ENCODE measurements at regions not wholly inside any gene's neighbourhood (a gene's known extent, or its start where the extent isn't known, plus 50 kb on each side); places are given as distances from the start of the nearest gene placed in this dataset.

DNA sequence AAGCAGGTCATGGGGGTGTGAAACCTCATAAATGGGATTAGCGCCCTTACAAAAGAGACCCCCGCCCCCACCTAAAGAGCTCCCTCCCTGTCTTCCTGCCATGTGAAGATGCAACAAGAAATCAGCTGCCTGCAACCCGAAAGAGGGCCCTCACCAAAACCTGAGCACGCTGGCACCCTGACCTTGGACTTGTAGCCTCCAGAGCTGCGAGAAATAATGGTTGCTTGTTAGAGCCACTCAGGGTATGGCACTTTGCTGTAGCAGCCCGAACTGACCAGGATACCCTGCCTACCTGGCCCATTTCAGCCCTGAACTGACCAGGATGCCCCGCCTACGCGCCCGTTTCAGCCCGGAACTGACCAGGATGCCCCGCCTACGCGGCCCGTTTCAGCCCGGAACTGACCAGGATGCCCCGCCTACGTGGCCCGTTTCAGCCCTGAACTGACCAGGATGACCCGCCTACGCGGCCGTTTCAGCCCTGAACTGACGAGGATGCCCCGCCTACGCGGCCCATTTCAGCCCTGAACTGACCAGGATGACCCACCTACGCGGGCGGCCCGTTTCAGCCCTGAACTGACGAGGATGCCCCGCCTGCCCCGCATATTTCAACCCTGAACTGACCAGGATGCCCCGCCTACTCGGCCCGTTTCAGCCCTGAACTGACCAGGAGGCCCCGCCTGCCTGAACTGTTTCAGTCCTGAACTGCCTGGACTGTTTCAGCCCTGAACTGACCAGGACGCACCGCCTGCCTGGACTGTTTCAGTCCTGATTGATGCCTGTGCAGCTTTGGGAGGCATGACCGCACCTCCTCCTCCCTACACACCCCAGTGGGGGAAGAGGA lies 120.0 kb downstream of the UQCRFS1 start:
- H3K36me3 ChIP-seq (ENCODE audit: low read depth) = no peaks in the 10 kb centered on the region
- no peaks in the 10 kb centered on the region for H3K9me3 ChIP-seq (ENCODE audit: severe bottlenecking)
- no peak overlapping the region for H3K27ac ChIP-seq (ENCODE audit: poor library complexity, severe bottlenecking)
- DNase-seq (ENCODE audit: low spot score) = no peak
- no peaks in the 10 kb centered on the region for H3K27me3 ChIP-seq (ENCODE audit: insufficient read depth, poor library complexity, severe bottlenecking)
- no peaks in the 10 kb centered on the region for H3K4me1 ChIP-seq (ENCODE audit: insufficient read depth, poor library complexity, severe bottlenecking)
- H3K4me3 ChIP-seq (ENCODE audit: severe bottlenecking) = no peak overlapping the region
- ATAC-seq (ENCODE audit: low read depth) = no peak
- TF ChIP-seq, protein P1, sequence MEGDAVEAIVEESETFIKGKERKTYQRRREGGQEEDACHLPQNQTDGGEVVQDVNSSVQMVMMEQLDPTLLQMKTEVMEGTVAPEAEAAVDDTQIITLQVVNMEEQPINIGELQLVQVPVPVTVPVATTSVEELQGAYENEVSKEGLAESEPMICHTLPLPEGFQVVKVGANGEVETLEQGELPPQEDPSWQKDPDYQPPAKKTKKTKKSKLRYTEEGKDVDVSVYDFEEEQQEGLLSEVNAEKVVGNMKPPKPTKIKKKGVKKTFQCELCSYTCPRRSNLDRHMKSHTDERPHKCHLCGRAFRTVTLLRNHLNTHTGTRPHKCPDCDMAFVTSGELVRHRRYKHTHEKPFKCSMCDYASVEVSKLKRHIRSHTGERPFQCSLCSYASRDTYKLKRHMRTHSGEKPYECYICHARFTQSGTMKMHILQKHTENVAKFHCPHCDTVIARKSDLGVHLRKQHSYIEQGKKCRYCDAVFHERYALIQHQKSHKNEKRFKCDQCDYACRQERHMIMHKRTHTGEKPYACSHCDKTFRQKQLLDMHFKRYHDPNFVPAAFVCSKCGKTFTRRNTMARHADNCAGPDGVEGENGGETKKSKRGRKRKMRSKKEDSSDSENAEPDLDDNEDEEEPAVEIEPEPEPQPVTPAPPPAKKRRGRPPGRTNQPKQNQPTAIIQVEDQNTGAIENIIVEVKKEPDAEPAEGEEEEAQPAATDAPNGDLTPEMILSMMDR (IDR thresholded peaks at IDR 0.05; ENCODE audit: poor library complexity, severe bottlenecking) = no peak

DNA sequence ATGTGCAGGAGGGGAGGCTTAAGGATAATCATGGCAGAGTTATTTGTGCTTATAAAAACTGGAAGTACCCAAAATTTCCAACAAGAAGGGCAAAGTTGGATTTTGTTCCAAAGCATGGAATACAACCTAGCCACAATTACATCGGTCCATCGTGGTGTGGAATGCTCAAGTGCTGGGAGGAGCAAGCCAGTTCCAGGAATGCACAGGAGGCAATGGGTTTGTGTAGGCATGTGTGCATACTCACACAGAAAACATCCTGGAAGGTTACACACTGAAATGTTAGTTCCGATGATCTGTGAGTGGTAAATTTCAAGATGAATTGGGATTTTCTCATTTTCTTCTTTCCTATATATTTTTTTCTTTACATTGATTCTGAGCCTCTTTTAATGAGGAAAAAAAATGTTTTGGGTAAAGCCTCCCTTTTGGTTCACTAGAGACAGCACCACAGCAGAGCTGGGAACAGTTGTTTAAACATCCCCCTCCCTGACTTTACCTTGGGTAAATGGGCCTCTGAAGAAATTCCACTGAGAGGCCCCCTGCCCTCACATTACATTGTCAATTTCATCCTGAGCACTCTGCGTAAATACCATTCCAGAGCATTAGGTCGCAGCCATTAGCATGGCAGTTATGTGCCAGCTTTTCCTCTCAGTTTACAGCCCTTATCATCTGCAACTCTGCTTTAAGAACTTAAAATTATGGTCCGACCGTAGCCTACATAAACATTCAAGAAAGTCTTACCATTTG lies 122.0 kb downstream of the UQCRFS1 start:
- ATAC-seq (ENCODE audit: low read depth) (no peak), DNase-seq (ENCODE audit: low spot score) (no peak)
- H3K4me1 ChIP-seq (ENCODE audit: insufficient read depth, poor library complexity, severe bottlenecking) = no peaks in the 10 kb centered on the region
- TF ChIP-seq, protein P1 (IDR thresholded peaks at IDR 0.05; ENCODE audit: poor library complexity, severe bottlenecking) = no peak
- no peaks in the 10 kb centered on the region for H3K36me3 ChIP-seq (ENCODE audit: low read depth)
- no peak overlapping the region for H3K27ac ChIP-seq (ENCODE audit: poor library complexity, severe bottlenecking)
- no peaks in the 10 kb centered on the region for H3K27me3 ChIP-seq (ENCODE audit: insufficient read depth, poor library complexity, severe bottlenecking)
- no peak overlapping the region for H3K4me3 ChIP-seq (ENCODE audit: severe bottlenecking)
- no peaks in the 10 kb centered on the region for H3K9me3 ChIP-seq (ENCODE audit: severe bottlenecking)

DNA sequence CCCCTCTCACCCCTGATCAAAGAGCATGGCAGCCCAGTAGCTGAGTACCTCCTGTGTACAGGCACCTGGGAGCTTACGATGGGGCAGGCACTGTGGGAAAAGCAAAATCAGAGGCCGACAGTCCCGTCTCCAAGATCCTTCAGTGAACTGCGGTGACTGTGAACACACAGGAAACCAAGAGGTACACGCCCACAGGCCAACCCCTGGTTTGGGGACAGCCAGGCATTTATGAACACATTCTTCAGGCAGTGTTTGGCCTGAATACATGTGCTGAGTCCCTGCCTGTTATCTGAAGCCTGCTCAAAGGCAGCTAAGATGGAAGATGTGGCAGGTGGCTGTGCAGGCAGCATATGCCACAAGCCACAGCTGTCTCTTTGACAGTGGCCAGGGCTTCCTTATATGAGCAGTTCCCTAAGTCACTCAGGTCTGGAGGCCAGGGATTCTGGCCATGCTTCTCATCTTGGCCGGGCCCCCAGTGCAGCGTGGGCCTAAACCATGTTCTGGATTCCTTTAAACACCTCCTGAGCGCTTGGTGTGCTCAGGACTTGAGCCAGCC lies 123.6 kb downstream of the UQCRFS1 start:
- H3K27ac ChIP-seq (ENCODE audit: poor library complexity, severe bottlenecking) = no peak overlapping the region
- no peak for ATAC-seq (ENCODE audit: low read depth)
- no peaks in the 10 kb centered on the region for H3K27me3 ChIP-seq (ENCODE audit: insufficient read depth, poor library complexity, severe bottlenecking)
- TF ChIP-seq, protein P1 (IDR thresholded peaks at IDR 0.05; ENCODE audit: poor library complexity, severe bottlenecking) = no peak
- H3K4me1 ChIP-seq (ENCODE audit: insufficient read depth, poor library complexity, severe bottlenecking) = no peaks in the 10 kb centered on the region
- no peak for DNase-seq (ENCODE audit: low spot score)
- no peaks in the 10 kb centered on the region for H3K36me3 ChIP-seq (ENCODE audit: low read depth)
- H3K4me3 ChIP-seq (ENCODE audit: severe bottlenecking) = no peak overlapping the region
- H3K9me3 ChIP-seq (ENCODE audit: severe bottlenecking) = no peaks in the 10 kb centered on the region

DNA sequence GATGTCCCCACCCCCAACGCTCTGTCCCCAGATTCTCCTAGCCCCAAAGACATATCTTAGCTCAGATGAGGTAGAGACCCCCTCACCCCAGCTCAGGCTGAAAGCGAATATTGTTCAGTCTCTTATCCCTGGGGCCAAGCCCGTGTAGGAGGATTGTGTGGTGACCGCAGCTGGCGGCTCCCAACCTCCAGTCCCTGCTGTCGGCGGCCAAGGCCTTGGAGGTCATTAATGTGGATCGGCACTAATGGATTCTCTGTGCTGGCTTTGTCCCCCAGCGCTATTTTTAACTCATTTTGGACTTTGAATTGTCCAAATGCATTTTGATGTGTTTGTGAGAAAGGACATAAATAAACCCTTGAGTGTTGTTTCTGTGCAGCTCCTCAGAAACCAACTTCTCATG lies 124.2 kb downstream of the UQCRFS1 start:
- Histone ChIP-seq H3K36me3 (ENCODE audit: low read depth) (no peaks in the 10 kb centered on the region), H3K9me3 (ENCODE audit: severe bottlenecking) (no peaks in the 10 kb centered on the region), H3K4me1 (ENCODE audit: insufficient read depth, poor library complexity, severe bottlenecking) (no peaks in the 10 kb centered on the region), H3K27ac (ENCODE audit: poor library complexity, severe bottlenecking) (no peak overlapping the region), H3K27me3 (ENCODE audit: insufficient read depth, poor library complexity, severe bottlenecking) (no peaks in the 10 kb centered on the region), H3K4me3 (ENCODE audit: severe bottlenecking) (no peak overlapping the region)
- no peak for DNase-seq (ENCODE audit: low spot score)
- TF ChIP-seq, protein P1 (IDR thresholded peaks at IDR 0.05; ENCODE audit: poor library complexity, severe bottlenecking) = no peak
- no peak for ATAC-seq (ENCODE audit: low read depth)
